ENCODE measurements at regions not wholly inside any gene's neighbourhood (a gene's known extent, or its start where the extent isn't known, plus 50 kb on each side); places are given as distances from the start of the nearest gene placed in this dataset.
"Not testable (repeated sequence)": the region's sequence is repeated elsewhere in the genome, so short reads cannot be mapped to it uniquely, and the experiment has no call there.

DNA sequence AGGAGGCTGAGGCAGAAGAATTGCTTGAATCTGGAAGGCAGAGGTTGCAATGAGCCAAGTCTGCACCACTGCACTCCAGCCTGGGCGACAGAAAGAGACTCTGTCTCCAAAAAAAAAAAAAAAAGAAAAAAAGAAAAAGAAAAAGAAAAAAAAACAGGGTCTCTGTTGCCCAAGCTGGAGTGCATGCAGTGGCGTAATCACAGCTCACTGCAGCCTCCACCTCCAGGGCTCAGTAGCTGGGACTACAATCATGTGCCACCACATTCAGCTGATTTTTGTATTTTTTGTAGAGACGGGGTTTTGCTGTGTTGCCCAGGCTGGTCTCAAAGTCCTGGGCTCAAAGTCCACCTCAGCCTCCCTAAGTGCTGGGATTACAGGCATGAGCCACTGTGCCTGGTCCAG, 94.0 kb upstream of the SERTAD2 start:
- FAIRE-seq; intact Hi-C loops (cut with micrococcal nuclease; ENCODE audit: unreplicated experiment); H3K36me3 ChIP-seq (replicated peaks in 1 of 2; ENCODE audit: control insufficient read depth in 1 of 2, insufficient read depth in 2 of 2, low read length in 2 of 2); H3K9ac ChIP-seq (ENCODE audit: insufficient read depth, low read depth, low read length); H4K20me1 ChIP-seq (ENCODE audit: insufficient read depth, low read length); H3K79me2 ChIP-seq (ENCODE audit: insufficient read depth, low read length); in situ Hi-C loops (cut with HindIII; ENCODE audit: extremely low pct_ligation_motif_present, low pct_unique_long_range_greater_than_20kb); H3K27me3 ChIP-seq (ENCODE audit: control insufficient read depth in 1 of 2, insufficient read depth in 2 of 2, low read length in 2 of 2); BruUV-seq (replicated peaks); H2AFZ ChIP-seq (ENCODE audit: low read length); CTCF ChIA-PET (ENCODE audit: low intra/inter-chr PET ratio, low total read pairs); ATAC-seq; H3K4me3 ChIP-seq (replicated peaks in 1 of 3; ENCODE audit: insufficient read depth in 1 of 3, low read depth in 2 of 3, low read length in 3 of 3); H3K9me3 ChIP-seq (ENCODE audit: low read length): not testable (repeated sequence)
- peak overlapping the region; percentile 79 for H3K4me2 ChIP-seq (ENCODE audit: low read depth, low read length)
- POLR2A ChIA-PET = interaction anchor here (0.7 to 5.6 kb wide), 7 partner anchors 16 to 104 kb away, joined by 3 to 282 read pairs (median 3); partner anchors contain the start of gene SERTAD2
- WGBS (ENCODE audit: low lambda C conversion rate) = 46% methylated on average over 3 of the region's 3 CpGs
- peak; percentile 84 for DNase-seq (ENCODE audit: low spot score)
- H3K27ac ChIP-seq (ENCODE audit: extremely low read length, insufficient read depth, low read length) = peak overlapping the region; percentile 23
- H3K4me1 ChIP-seq (ENCODE audit: insufficient read depth, low read length) = peaks cover 45% of the 10 kb centered on the region
- peak; percentile 42; the same call in 1 of the 3 replicates for TF ChIP-seq MXI1 (IDR thresholded peaks at IDR 0.05; ENCODE audit: borderline replicate concordance, low read depth, low read length)
- 0 out of 2 replicates have a peak, but pooled peaks have one; percentile 43 for TF ChIP-seq KMT2A (CRISPR knock-in tag; IDR thresholded peaks at IDR 0.05)
- 0 out of 2 replicates have a peak, but pooled peaks have one; percentile 27 for TF ChIP-seq SIX1 (CRISPR knock-in tag; IDR thresholded peaks at IDR 0.05; ENCODE audit: borderline replicate concordance)
- TF ChIP-seq PITX1 (CRISPR knock-in tag; IDR thresholded peaks at IDR 0.05) = 0 out of 2 replicates have a peak, but pooled peaks have one; percentile 40
- peak; percentile 58; the same call in 1 of the 2 replicates for TF ChIP-seq ZGPAT (CRISPR knock-in tag; IDR thresholded peaks at IDR 0.05)
- TF ChIP-seq, protein P1, sequence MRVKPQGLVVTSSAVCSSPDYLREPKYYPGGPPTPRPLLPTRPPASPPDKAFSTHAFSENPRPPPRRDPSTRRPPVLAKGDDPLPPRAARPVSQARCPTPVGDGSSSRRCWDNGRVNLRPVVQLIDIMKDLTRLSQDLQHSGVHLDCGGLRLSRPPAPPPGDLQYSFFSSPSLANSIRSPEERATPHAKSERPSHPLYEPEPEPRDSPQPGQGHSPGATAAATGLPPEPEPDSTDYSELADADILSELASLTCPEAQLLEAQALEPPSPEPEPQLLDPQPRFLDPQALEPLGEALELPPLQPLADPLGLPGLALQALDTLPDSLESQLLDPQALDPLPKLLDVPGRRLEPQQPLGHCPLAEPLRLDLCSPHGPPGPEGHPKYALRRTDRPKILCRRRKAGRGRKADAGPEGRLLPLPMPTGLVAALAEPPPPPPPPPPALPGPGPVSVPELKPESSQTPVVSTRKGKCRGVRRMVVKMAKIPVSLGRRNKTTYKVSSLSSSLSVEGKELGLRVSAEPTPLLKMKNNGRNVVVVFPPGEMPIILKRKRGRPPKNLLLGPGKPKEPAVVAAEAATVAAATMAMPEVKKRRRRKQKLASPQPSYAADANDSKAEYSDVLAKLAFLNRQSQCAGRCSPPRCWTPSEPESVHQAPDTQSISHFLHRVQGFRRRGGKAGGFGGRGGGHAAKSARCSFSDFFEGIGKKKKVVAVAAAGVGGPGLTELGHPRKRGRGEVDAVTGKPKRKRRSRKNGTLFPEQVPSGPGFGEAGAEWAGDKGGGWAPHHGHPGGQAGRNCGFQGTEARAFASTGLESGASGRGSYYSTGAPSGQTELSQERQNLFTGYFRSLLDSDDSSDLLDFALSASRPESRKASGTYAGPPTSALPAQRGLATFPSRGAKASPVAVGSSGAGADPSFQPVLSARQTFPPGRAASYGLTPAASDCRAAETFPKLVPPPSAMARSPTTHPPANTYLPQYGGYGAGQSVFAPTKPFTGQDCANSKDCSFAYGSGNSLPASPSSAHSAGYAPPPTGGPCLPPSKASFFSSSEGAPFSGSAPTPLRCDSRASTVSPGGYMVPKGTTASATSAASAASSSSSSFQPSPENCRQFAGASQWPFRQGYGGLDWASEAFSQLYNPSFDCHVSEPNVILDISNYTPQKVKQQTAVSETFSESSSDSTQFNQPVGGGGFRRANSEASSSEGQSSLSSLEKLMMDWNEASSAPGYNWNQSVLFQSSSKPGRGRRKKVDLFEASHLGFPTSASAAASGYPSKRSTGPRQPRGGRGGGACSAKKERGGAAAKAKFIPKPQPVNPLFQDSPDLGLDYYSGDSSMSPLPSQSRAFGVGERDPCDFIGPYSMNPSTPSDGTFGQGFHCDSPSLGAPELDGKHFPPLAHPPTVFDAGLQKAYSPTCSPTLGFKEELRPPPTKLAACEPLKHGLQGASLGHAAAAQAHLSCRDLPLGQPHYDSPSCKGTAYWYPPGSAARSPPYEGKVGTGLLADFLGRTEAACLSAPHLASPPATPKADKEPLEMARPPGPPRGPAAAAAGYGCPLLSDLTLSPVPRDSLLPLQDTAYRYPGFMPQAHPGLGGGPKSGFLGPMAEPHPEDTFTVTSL (CRISPR knock-in tag; IDR thresholded peaks at IDR 0.05; ENCODE audit: borderline replicate concordance) = peak; percentile 62; the same call in 1 of the 2 replicates
- TF ChIP-seq, protein P2, sequence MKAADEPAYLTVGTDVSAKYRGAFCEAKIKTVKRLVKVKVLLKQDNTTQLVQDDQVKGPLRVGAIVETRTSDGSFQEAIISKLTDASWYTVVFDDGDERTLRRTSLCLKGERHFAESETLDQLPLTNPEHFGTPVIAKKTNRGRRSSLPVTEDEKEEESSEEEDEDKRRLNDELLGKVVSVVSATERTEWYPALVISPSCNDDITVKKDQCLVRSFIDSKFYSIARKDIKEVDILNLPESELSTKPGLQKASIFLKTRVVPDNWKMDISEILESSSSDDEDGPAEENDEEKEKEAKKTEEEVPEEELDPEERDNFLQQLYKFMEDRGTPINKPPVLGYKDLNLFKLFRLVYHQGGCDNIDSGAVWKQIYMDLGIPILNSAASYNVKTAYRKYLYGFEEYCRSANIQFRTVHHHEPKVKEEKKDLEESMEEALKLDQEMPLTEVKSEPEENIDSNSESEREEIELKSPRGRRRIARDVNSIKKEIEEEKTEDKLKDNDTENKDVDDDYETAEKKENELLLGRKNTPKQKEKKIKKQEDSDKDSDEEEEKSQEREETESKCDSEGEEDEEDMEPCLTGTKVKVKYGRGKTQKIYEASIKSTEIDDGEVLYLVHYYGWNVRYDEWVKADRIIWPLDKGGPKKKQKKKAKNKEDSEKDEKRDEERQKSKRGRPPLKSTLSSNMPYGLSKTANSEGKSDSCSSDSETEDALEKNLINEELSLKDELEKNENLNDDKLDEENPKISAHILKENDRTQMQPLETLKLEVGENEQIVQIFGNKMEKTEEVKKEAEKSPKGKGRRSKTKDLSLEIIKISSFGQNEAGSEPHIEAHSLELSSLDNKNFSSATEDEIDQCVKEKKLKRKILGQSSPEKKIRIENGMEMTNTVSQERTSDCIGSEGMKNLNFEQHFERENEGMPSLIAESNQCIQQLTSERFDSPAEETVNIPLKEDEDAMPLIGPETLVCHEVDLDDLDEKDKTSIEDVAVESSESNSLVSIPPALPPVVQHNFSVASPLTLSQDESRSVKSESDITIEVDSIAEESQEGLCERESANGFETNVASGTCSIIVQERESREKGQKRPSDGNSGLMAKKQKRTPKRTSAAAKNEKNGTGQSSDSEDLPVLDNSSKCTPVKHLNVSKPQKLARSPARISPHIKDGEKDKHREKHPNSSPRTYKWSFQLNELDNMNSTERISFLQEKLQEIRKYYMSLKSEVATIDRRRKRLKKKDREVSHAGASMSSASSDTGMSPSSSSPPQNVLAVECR (CRISPR knock-in tag; IDR thresholded peaks at IDR 0.05; ENCODE audit: borderline replicate concordance) = peak; percentile 40; the same call in 1 of the 2 replicates
- TF ChIP-seq HDAC2 (CRISPR knock-in tag; IDR thresholded peaks at IDR 0.05) = peak; percentile 74
- TF ChIP-seq STAG1 (CRISPR knock-in tag; IDR thresholded peaks at IDR 0.05) = 0 out of 2 replicates have a peak, but pooled peaks have one; percentile 6
- TF ChIP-seq POGZ (CRISPR knock-in tag; IDR thresholded peaks at IDR 0.05) = peak; percentile 72
- peak; percentile 91 for TF ChIP-seq CEBPB (IDR thresholded peaks at IDR 0.05; ENCODE audit: borderline replicate concordance, low read depth, low read length)
- 0 out of 2 replicates have a peak, but pooled peaks have one; percentile 51 for TF ChIP-seq ZNF264 (CRISPR knock-in tag; IDR thresholded peaks at IDR 0.05)
- peak; percentile 83 for TF ChIP-seq CEBPG (CRISPR knock-in tag; IDR thresholded peaks at IDR 0.05)
- TF ChIP-seq SALL1 (CRISPR knock-in tag; IDR thresholded peaks at IDR 0.05) = peak; percentile 89
- TF ChIP-seq SMAD3 (CRISPR knock-in tag; IDR thresholded peaks at IDR 0.05) = 0 out of 2 replicates have a peak, but pooled peaks have one; percentile 72

Measured in HepG2 (cell line).